ENCODE measurements at regions not wholly inside any gene's neighbourhood (a gene's known extent, or its start where the extent isn't known, plus 50 kb on each side); places are given as distances from the start of the nearest gene placed in this dataset.

GRCh38 chr12:24366514-24366913 is 417.0 kb upstream of the SOX5 start (continued):
- TF ChIP-seq RBBP5 (IDR thresholded peaks at IDR 0.05; ENCODE audit: borderline replicate concordance, insufficient read depth, low read length, poor library complexity, severe bottlenecking) = no peak

DNA sequence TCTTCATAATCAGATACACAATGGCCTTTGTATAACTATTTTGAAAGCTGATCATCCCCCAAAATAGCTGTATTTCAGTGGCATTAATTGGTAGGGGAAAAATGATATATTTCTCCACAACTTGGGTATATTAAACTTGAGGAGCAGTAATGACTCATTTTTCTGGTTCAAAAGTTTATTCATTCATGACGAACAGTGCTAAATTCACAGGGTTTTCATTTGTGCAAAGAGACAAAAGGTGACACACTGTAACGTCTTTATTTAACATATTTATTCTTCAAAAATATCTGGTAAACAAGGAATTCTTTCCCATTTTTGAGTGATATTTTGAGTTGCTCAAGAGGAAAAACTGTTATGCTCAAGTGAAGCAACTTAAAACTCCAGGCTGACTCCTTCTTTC is 415.5 kb upstream of the SOX5 start:
- no peaks in the 10 kb centered on the region for H3K9me1 ChIP-seq (ENCODE audit: control insufficient read depth, insufficient read depth, low read length)
- H3K4me1 ChIP-seq (replicated peaks in 1 of 2; ENCODE audit: control insufficient read depth in 2 of 2, insufficient read depth in 2 of 2, low read length in 2 of 2) = no peaks in the 10 kb centered on the region
- TF ChIP-seq, protein P1, sequence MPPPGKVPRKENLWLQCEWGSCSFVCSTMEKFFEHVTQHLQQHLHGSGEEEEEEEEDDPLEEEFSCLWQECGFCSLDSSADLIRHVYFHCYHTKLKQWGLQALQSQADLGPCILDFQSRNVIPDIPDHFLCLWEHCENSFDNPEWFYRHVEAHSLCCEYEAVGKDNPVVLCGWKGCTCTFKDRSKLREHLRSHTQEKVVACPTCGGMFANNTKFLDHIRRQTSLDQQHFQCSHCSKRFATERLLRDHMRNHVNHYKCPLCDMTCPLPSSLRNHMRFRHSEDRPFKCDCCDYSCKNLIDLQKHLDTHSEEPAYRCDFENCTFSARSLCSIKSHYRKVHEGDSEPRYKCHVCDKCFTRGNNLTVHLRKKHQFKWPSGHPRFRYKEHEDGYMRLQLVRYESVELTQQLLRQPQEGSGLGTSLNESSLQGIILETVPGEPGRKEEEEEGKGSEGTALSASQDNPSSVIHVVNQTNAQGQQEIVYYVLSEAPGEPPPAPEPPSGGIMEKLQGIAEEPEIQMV (tag; conservative IDR thresholded peaks at IDR 0.05; ENCODE audit: low read depth) = no peak
- no peak for TF ChIP-seq ZNF134 (CRISPR knock-in tag; conservative IDR thresholded peaks at IDR 0.05)
- no peak for TF ChIP-seq EWSR1 (IDR thresholded peaks at IDR 0.05; ENCODE audit: borderline replicate concordance, low read depth, partially characterized antibody)
- TF ChIP-seq KAT2B (IDR thresholded peaks at IDR 0.05; ENCODE audit: low read depth, low read length) = no peak
- H3K4me3 ChIP-seq = no peak overlapping the region
- no peak overlapping the region for H3K9ac ChIP-seq (ENCODE audit: insufficient read depth in 1 of 2, low read depth in 2 of 2, low read length in 2 of 2)
- no peak for FAIRE-seq
- ATAC-seq = no peak
- BruUV-seq (replicated peaks) = no TSS peak
- WGBS (ENCODE audit: insufficient coverage, low coverage, missing lambda C conversion rate) = 0% methylated on average over 2 of the region's 2 CpGs
- H3K4me2 ChIP-seq (ENCODE audit: insufficient read depth, low read length) = no peak overlapping the region
- ChIA-PET POLR2A (no interaction called here), CTCF (ENCODE audit: low intra/inter-chr PET ratio) (no interaction called here)
- H3K27ac ChIP-seq (ENCODE audit: extremely low read depth, low read depth, low read length) = no peak overlapping the region
- no peaks in the 10 kb centered on the region for H3K36me3 ChIP-seq (ENCODE audit: control insufficient read depth, insufficient read depth, low read length)
- H3K79me2 ChIP-seq (ENCODE audit: control insufficient read depth, insufficient read depth, low read length) = no peaks in the 10 kb centered on the region
- H3K27me3 ChIP-seq (ENCODE audit: control insufficient read depth in 2 of 2, insufficient read depth in 2 of 2, low read length in 2 of 2) = no peaks in the 10 kb centered on the region
- in situ Hi-C loops (cut with MboI) (no loop called here), intact Hi-C loops (cut with micrococcal nuclease) (no loop called here)
- H2AFZ ChIP-seq (ENCODE audit: low read depth, low read length) = no peak overlapping the region
- no peak for DNase-seq (ENCODE audit: extremely low read depth in 1 of 4, low spot score in 3 of 4)
- no peaks in the 10 kb centered on the region for H3K9me3 ChIP-seq (replicated peaks; ENCODE audit: control insufficient read depth, insufficient read depth, low read depth, low read length)
- H4K20me1 ChIP-seq (replicated peaks; ENCODE audit: control insufficient read depth, insufficient read depth, low read length) = no peaks in the 10 kb centered on the region
